OCI-LY3 (cell line): ENCODE measurements at regions not wholly inside any gene's neighbourhood (a gene's known extent, or its start where the extent isn't known, plus 50 kb on each side); places are given as distances from the start of the nearest gene placed in this dataset.

Experiments
- CTCF ChIP-seq: fragments of 200-600, 300-600 bp; sonication (generic); IDR thresholded peaks from 2 replicates; pipeline ENCODE4 v1.5.1; 2014; ENCODE audit warnings: antibody characterized with exemption, low read length, low read depth
- EZH2phosphoT487 ChIP-seq: fragments of 200-600 bp; shearing (Covaris generic); IDR thresholded peaks from 2 replicates; pipeline ENCODE4 v1.6.1; 2018; ENCODE audit warnings: antibody characterized with exemption, mixed run types, low read depth

- TF ChIP-seq CTCF (no peak), EZH2phosphoT487 (no peak)
These were observed 99.3 kb downstream of the SINHCAF start for GRCh38 chr12:31226639-31227038.
